Epithelial cell of esophagus (primary cell): ENCODE measurements at regions not wholly inside any gene's neighbourhood (a gene's known extent, or its start where the extent isn't known, plus 50 kb on each side); places are given as distances from the start of the nearest gene placed in this dataset.

ENCODE experiments used
- DNase-seq: peaks from one replicate; pipeline ENCODE4 v3.0.0; 2010; ENCODE audit warnings: low read depth
- H3K4me3 ChIP-seq: 2 replicates; pipeline ENCODE4 v1.5.1; 2011; ENCODE audit warnings: mild to moderate bottlenecking, low read length, control low read depth
- CTCF ChIP-seq: IDR thresholded peaks from 2 replicates; pipeline ENCODE4 v1.5.1; 2011; ENCODE audit warnings: low read depth, mild to moderate bottlenecking, low read length, control low read depth, inconsistent platforms; ENCODE audit not compliant: insufficient read depth; ENCODE audit errors: missing control alignments

GRCh38 chr11:69881467-69882269 lies 62.5 kb upstream of the FGF3 start:
- no peak for TF ChIP-seq CTCF
- H3K4me3 ChIP-seq = no peak overlapping the region
- no peak for DNase-seq

- no peak for TF ChIP-seq CTCF
- no peak for DNase-seq
- H3K4me3 ChIP-seq = no peak overlapping the region
Measured at GRCh38 chr11:69882270-69882608, 63.0 kb upstream of the FGF3 start.

DNA sequence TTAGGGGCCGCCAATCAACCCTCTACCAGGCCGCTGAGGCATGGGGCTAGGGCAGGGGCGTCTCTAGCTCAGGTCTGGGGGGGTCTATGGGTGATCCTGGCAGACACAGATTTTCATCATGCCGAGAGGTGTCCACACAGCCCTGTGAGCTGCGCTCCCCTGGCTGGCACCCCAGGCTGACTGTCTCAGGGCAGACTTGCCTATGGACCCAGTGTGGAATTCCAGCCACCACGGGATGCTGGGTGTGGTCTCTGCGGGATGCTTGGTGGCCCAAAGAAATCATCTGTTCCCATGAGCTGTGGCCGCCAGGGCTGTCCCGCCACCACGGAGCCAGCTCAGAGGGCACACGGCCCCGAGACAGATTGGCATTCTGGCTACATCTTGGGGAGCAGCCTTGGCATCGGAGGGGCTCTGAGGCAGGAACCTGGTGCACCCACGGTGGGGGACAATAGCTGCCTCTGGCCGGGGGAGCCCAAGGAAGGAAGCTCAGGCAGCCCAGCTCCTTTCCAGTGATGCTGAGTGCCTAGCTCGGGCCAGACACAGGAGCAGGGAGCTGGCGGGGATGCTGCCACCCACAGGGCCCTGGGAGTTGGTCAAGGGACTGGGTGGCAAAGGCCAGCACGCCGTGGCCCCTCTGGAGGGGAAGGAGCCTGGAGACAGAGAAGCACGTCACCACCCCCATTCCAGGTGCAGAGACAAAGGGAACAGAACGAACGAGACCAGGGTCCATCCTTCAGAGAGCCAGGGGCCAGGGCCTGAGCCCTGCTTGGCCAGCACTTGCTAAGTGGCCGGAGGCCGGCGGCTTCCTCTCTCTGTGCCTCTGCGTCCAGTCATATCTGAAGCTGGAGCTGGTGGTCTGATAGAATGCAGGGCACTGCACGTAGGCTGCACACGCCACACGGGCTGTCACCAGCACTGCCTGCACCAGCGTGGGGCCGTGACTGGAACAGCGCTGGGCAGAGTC lies 64.4 kb upstream of the FGF3 start:
- H3K4me3 ChIP-seq = no peak overlapping the region
- no peak for DNase-seq

DNA sequence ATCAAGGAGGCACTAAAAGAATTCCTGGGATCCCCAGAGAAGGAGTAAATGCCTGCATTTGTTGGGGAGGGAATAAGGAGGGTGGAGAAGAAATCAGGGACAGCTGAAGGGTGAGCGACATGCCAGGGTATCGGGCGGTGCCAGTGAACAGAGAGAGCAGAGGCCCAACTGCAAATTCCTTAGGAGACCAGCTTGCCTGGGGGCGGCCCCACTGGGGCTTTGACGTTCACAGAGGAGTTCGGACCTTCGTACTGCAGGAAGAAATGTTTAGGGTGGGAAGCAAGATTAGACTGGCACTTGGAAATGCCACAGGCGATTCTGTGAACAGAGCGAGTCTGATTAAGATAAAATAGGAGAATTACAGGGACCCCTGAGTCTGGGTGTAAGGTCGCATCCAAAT lies 65.1 kb upstream of the FGF3 start:
- no peak for DNase-seq
- no peak for TF ChIP-seq CTCF

More for the DNA sequence above, 64.4 kb upstream of the FGF3 start:
- no peak for TF ChIP-seq CTCF

GRCh38 chr11:69884751-69885150 lies 65.5 kb upstream of the FGF3 start:
- no peak for DNase-seq

More for the DNA sequence above, 65.1 kb upstream of the FGF3 start:
- H3K4me3 ChIP-seq = no peak overlapping the region

DNA sequence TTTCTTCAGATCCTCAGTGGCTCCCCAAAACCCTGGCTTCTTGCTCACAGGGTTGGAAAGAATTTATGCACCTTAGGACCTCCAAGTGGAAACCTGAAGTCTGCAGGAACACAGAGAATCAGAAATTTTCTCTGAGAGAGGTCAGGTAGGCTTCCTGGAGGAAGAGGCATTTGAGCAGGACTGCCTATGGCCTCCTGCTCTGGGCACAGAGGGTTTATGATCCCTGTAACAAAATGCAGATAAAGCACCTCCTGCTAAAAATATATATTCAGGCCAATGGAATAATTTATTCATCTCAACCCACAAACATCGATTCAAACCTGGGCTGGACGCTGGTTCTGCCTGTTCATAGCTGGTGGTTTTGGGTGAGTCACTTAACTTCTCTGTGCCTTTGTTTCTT lies 68.1 kb upstream of the FGF3 start:
- TF ChIP-seq CTCF = no peak
- no peak overlapping the region for H3K4me3 ChIP-seq
- no peak for DNase-seq

More at GRCh38 chr11:69884751-69885150, 65.5 kb upstream of the FGF3 start:
- no peak for TF ChIP-seq CTCF
- no peak overlapping the region for H3K4me3 ChIP-seq
